ES-I3 (cell line): ENCODE measurements at regions not wholly inside any gene's neighbourhood (a gene's known extent, or its start where the extent isn't known, plus 50 kb on each side); places are given as distances from the start of the nearest gene placed in this dataset.
"Not testable (repeated sequence)": the region's sequence is repeated elsewhere in the genome, so short reads cannot be mapped to it uniquely, and the experiment has no call there.

Experiments
- H3K36me3 ChIP-seq: 2 replicates; pipeline ENCODE4 v1.6.1; 2013; ENCODE audit warnings: mild to moderate bottlenecking, low read length, control low read depth, moderate library complexity; ENCODE audit not compliant: insufficient read depth
- H3K4me1 ChIP-seq: 2 replicates; pipeline ENCODE4 v1.6.1; 2013; ENCODE audit warnings: mild to moderate bottlenecking, control low read depth, low read length; ENCODE audit not compliant: insufficient read depth
- H3K9ac ChIP-seq: 2 replicates; pipeline ENCODE4 v1.6.1; 2013; ENCODE audit warnings: low read depth, mild to moderate bottlenecking, low read length, moderate library complexity
- H3K9me3 ChIP-seq: 2 replicates; pipeline ENCODE4 v1.6.1; 2013; ENCODE audit warnings: mild to moderate bottlenecking, low read length, moderate library complexity; ENCODE audit not compliant: control insufficient read depth, insufficient read depth

DNA sequence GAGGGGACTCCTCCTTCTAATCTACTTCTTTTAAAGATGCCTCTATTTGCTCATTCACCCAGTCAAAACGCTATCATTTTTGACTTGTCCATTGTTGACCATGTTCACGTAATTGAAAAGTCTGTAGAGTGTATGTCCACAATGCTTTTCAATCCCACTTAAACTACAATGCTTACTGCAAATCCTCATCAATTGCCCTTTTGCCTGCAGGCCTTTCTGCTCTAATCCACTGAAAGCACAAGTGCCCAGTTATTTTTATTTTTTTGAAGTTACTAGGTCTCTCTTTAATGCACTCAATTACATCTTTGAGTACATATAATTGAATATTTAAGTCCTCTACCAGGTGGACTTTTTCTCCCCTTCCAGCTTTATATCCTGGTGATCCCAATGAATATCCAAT lies 437.4 kb downstream of the PDGFC start:
- H3K36me3 ChIP-seq, result no peaks in the 10 kb centered on the region
- H3K4me1 ChIP-seq, result no peaks in the 10 kb centered on the region
- H3K9me3 ChIP-seq, result no peaks in the 10 kb centered on the region
- H3K9ac ChIP-seq, result no peak overlapping the region

- no peaks in the 10 kb centered on the region for H3K9me3 ChIP-seq
- H3K9ac ChIP-seq, result no peak overlapping the region
- no peaks in the 10 kb centered on the region for H3K4me1 ChIP-seq
- H3K36me3 ChIP-seq, result no peaks in the 10 kb centered on the region
Observed at GRCh38 chr4:156528216-156528615, 443.4 kb downstream of the PDGFC start.

DNA sequence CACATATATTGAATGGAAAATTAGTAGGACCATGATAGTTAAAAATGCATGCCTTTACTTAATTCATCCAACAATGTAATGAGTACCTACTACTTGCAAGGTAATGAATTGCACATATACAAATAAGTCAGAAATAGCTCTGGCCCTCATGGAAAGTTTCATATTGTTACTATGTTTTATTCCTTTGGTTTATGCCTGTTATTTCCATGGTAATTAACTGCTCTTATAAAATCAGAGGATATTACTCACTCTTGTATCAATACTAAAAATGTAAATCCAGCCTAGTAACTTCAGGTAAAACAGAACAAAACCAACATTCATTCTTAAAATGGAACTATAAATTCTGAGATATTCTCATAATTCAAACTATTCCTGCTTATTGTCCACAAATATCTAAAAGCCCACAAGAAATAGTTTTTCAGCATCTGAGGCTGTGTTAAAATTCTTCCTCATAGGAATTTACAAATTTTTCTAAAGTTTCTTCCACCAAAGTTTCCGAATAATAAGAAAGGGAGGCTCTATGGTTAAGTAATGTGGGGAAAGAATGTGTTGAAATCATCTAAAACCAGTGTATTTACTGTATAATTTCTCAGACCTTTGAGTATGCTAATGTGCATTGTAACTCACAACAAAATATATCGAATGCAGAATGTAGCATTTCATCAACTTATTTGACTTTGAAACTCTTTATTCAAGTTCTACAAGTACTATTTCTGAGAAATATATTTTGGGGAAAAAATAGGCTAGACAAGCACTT lies 444.2 kb downstream of the PDGFC start:
- Histone ChIP-seq H3K36me3 (no peaks in the 10 kb centered on the region), H3K9me3 (no peaks in the 10 kb centered on the region), H3K4me1 (no peaks in the 10 kb centered on the region), H3K9ac (no peak overlapping the region)

GRCh38 chr4:156523991-156524390 lies 447.6 kb downstream of the PDGFC start:
- Histone ChIP-seq H3K4me1 (no peaks in the 10 kb centered on the region), H3K36me3 (no peaks in the 10 kb centered on the region), H3K9ac (no peak overlapping the region), H3K9me3 (no peaks in the 10 kb centered on the region)

DNA sequence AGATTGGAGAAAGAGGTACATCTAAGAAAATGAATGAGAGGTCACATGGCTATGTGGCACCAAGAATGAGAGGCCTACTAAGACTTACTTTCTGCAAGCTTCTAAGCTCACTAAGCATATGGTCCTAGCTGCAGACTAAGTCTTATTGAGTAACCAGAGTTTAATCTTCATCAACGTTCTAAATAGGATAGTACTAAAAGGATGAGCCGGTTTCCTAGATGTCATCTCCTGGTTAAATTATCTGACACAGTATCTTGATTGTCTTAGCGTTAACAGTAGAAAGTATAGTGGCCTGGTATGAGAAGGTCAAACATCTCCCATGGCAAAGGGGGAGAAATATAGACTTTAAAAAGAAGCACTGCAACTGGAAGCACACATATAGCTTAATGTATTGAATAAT lies 448.1 kb downstream of the PDGFC start:
- no peak overlapping the region for H3K9ac ChIP-seq
- no peaks in the 10 kb centered on the region for H3K4me1 ChIP-seq
- H3K36me3 ChIP-seq, result no peaks in the 10 kb centered on the region
- no peaks in the 10 kb centered on the region for H3K9me3 ChIP-seq

GRCh38 chr4:156521631-156522030 lies 450.0 kb downstream of the PDGFC start:
- no peak overlapping the region for H3K9ac ChIP-seq
- H3K9me3 ChIP-seq, result no peaks in the 10 kb centered on the region
- H3K36me3 ChIP-seq, result no peaks in the 10 kb centered on the region
- no peaks in the 10 kb centered on the region for H3K4me1 ChIP-seq

DNA sequence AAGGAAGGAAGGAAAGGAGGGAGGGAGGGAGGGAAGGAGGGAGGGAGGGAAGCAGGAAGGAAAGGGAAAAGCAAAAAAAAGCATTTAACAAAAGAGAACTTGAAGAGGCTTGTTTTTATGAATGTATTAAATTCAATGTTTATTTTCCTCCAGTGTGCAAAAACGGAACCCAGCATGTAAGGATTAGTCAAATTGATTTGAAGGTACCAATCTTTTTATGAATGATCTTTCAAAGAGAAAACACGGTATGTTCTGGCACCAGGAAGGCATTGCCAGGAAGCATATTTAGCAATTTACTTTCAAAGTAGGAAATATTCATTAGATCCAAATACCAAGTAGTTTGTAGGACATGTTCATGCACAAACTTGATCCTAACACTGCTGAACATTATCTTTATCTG lies 453.6 kb downstream of the PDGFC start:
- H3K9ac ChIP-seq, result no peak overlapping the region
- no peaks in the 10 kb centered on the region for H3K36me3 ChIP-seq
- peaks cover 8% of the 10 kb centered on the region; the same call in 1 of the 2 replicates for H3K4me1 ChIP-seq
- no peaks in the 10 kb centered on the region for H3K9me3 ChIP-seq

DNA sequence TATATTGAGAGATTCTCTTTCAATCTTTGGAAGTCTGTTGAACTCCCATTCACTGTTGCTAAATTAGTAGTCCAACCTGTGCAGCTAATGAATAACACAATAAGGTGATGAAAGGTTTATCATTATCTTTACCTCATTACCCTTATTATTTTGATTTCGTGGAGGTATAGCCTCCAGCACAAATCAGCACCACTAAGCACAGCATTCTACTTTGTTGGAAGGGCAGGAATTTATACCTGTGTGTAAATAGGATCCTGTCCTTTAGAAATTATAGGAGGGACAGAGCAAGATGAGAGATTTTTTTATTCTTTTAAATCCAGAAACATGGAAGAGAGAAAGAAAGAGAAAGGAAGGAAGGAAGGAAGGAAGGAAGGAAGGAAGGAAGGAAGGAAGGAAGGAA lies 454.1 kb downstream of the PDGFC start:
- no peaks in the 10 kb centered on the region for H3K9me3 ChIP-seq
- H3K4me1 ChIP-seq, result peaks cover 8% of the 10 kb centered on the region; the same call in 1 of the 2 replicates
- H3K36me3 ChIP-seq, result no peaks in the 10 kb centered on the region
- no peak overlapping the region for H3K9ac ChIP-seq

DNA sequence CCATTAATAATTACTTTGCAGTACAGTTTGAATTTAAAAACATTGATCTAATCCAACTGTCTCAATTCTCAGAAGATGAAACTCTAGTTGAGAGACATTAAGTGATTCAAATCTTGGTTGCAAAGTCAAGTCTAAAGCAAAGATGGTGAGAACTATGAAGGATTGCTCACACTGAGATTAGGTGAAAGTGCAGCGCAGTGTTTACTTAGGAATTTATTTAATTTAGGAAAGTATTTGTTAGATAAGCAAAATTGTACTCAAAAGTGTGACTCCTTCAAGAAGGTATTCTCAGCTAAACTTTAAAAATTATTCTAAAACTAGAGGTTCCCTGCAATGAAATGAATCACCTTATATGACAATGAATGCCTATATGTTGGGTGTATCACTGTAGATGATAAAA lies 454.9 kb downstream of the PDGFC start:
- peaks cover 8% of the 10 kb centered on the region; the same call in 1 of the 2 replicates for H3K4me1 ChIP-seq
- no peaks in the 10 kb centered on the region for H3K36me3 ChIP-seq
- H3K9ac ChIP-seq, result no peak overlapping the region
- H3K9me3 ChIP-seq, result no peaks in the 10 kb centered on the region

DNA sequence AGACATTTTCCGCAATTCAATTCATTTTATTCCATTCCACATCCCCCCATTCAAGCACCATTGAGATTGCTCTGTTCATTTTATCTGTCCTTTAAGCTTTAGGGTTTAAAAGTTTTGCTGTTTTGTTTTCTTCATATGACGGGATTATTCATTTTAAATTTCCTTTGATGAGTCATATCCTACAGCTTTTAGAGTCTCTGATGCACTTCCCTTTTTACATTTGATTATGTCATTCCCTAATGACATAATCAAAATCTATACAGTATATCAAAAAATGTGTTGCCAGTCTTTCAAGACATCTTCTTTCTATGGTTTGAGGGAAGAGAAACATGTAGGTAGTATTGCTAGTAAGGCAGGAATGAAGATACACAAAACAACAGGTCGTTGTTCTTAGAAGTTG lies 456.3 kb downstream of the PDGFC start:
- Histone ChIP-seq H3K9ac (no peak overlapping the region), H3K4me1 (peaks cover 8% of the 10 kb centered on the region; the same call in 1 of the 2 replicates), H3K36me3 (no peaks in the 10 kb centered on the region), H3K9me3 (no peaks in the 10 kb centered on the region)

- Histone ChIP-seq H3K4me1 (peaks cover 8% of the 10 kb centered on the region; the same call in 1 of the 2 replicates), H3K36me3 (no peaks in the 10 kb centered on the region), H3K9ac (no peak overlapping the region), H3K9me3 (no peaks in the 10 kb centered on the region)
Observed at GRCh38 chr4:156512622-156513021, 459.0 kb downstream of the PDGFC start.

DNA sequence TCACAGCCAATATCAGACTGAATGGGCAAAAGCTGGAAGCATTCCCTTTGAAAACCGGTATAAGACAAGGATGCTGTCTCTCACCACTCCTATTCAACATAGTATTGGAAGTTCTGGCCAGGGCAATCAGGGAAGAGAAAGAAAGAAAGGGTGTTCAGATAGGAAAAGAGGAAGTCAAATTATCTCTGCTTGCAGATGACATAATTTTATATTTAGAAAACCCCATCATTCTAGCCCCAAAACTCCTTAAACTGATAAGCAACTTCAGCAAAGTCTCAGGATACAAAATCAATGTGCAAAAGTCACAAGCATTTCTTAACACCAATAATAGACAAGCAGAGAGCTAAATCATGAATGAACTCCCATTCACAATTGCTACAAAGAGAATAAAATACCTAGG lies 461.7 kb downstream of the PDGFC start:
- H3K9ac ChIP-seq, H3K4me1 ChIP-seq, H3K36me3 ChIP-seq, H3K9me3 ChIP-seq: not testable (repeated sequence)

- Histone ChIP-seq H3K36me3 (no peaks in the 10 kb centered on the region), H3K4me1 (peaks cover 7% of the 10 kb centered on the region), H3K9me3 (no peaks in the 10 kb centered on the region), H3K9ac (0 out of 2 replicates have a peak overlapping the region, but pooled peaks have one; percentile 11)
Observed at GRCh38 chr4:156505341-156505955, 466.2 kb downstream of the PDGFC start.

- H3K9ac ChIP-seq, result no peak overlapping the region
- H3K36me3 ChIP-seq, result no peaks in the 10 kb centered on the region
- H3K4me1 ChIP-seq, result peaks cover 7% of the 10 kb centered on the region
Observed at GRCh38 chr4:156503119-156503518, 468.5 kb downstream of the PDGFC start.

DNA sequence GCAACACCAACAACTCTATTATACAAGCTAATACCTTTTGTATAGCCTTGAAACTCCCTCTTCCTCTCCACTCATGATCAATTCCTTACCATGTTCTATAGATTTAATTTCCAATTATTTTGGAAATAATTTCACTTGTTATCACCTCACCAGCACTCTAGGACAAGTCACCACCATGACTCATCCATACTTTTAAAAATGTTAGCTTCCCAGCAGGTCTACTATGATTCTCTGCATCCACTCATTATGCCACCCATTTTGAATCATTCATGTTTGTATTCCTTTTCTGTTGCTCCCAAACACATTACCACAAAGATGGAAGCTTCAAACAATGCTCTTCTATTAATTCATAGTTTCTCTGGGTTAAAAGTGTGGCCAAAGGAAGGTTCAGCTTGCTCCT lies 469.6 kb downstream of the PDGFC start:
- H3K9ac ChIP-seq, result no peak overlapping the region
- no peaks in the 10 kb centered on the region for H3K36me3 ChIP-seq
- H3K9me3 ChIP-seq, result no peaks in the 10 kb centered on the region
- peaks cover 7% of the 10 kb centered on the region for H3K4me1 ChIP-seq

More at GRCh38 chr4:156503119-156503518, 468.5 kb downstream of the PDGFC start:
- H3K9me3 ChIP-seq, result no peaks in the 10 kb centered on the region
